Progenitor cell of endocrine pancreas (in vitro differentiated cells): ENCODE measurements at regions not wholly inside any gene's neighbourhood (a gene's known extent, or its start where the extent isn't known, plus 50 kb on each side); places are given as distances from the start of the nearest gene placed in this dataset.

ENCODE experiments used
- DNase-seq: peaks from one replicate; pipeline ENCODE4 v3.0.0; 2021; ENCODE audit warnings: low spot score; ENCODE audit not compliant: unreplicated experiment
- H3K27ac Mint-ChIP-seq: 2 replicates; pipeline ENCODE4 v1.8.0; 2021; ENCODE audit warnings: mild to moderate bottlenecking, moderate library complexity, mixed read lengths
- H3K27me3 Mint-ChIP-seq: 2 replicates; pipeline ENCODE4 v1.8.0; 2021; ENCODE audit warnings: mixed read lengths
- H3K36me3 Mint-ChIP-seq: 2 replicates; pipeline ENCODE4 v1.8.0; 2022; ENCODE audit warnings: mixed read lengths; ENCODE audit not compliant: insufficient read depth
- H3K4me1 Mint-ChIP-seq: 2 replicates; pipeline ENCODE4 v1.8.0; 2021; ENCODE audit warnings: low read depth, mixed read lengths
- H3K4me3 Mint-ChIP-seq: 2 replicates; pipeline ENCODE4 v1.8.0; 2021; ENCODE audit warnings: low read depth, mild to moderate bottlenecking, moderate library complexity, mixed read lengths
- H3K9me3 Mint-ChIP-seq: 2 replicates; pipeline ENCODE4 v1.8.0; 2021; ENCODE audit warnings: low read depth, mixed read lengths
- TF ChIP-seq, protein P1 (sequence below): fragments of 200-600 bp; sonication (generic); IDR thresholded peaks from one replicate; pipeline ENCODE4 v1.5.0; 2021; ENCODE audit warnings: antibody characterized with exemption, mild to moderate bottlenecking; ENCODE audit not compliant: unreplicated experiment

GRCh38 chr6:1231941-1232340 is 80.0 kb upstream of the FOXQ1 start:
- Mint-ChIP-seq H3K36me3 (no peaks in the 10 kb centered on the region), H3K4me3 (no peak overlapping the region), H3K27ac (no peak overlapping the region), H3K9me3 (no peaks in the 10 kb centered on the region), H3K4me1 (peaks cover 13% of the 10 kb centered on the region), H3K27me3 (peaks cover 60% of the 10 kb centered on the region)
- TF ChIP-seq, protein P1, sequence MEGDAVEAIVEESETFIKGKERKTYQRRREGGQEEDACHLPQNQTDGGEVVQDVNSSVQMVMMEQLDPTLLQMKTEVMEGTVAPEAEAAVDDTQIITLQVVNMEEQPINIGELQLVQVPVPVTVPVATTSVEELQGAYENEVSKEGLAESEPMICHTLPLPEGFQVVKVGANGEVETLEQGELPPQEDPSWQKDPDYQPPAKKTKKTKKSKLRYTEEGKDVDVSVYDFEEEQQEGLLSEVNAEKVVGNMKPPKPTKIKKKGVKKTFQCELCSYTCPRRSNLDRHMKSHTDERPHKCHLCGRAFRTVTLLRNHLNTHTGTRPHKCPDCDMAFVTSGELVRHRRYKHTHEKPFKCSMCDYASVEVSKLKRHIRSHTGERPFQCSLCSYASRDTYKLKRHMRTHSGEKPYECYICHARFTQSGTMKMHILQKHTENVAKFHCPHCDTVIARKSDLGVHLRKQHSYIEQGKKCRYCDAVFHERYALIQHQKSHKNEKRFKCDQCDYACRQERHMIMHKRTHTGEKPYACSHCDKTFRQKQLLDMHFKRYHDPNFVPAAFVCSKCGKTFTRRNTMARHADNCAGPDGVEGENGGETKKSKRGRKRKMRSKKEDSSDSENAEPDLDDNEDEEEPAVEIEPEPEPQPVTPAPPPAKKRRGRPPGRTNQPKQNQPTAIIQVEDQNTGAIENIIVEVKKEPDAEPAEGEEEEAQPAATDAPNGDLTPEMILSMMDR = no peak
- DNase-seq = no peak

- TF ChIP-seq, protein P1 = no peak
- no peaks in the 10 kb centered on the region for H3K9me3 Mint-ChIP-seq
- no peak overlapping the region for H3K27ac Mint-ChIP-seq
- H3K36me3 Mint-ChIP-seq = no peaks in the 10 kb centered on the region
- H3K27me3 Mint-ChIP-seq = peaks cover 65% of the 10 kb centered on the region
- DNase-seq = no peak
- H3K4me1 Mint-ChIP-seq = peaks cover 15% of the 10 kb centered on the region
- no peak overlapping the region for H3K4me3 Mint-ChIP-seq
Observed at GRCh38 chr6:1230689-1231605, 81.0 kb upstream of the FOXQ1 start.

- no peaks in the 10 kb centered on the region for H3K9me3 Mint-ChIP-seq
- no peak overlapping the region for H3K27ac Mint-ChIP-seq
- peaks cover 69% of the 10 kb centered on the region for H3K27me3 Mint-ChIP-seq
- H3K4me1 Mint-ChIP-seq = peaks cover 15% of the 10 kb centered on the region
- TF ChIP-seq, protein P1 = no peak
- DNase-seq = no peak
- no peaks in the 10 kb centered on the region for H3K36me3 Mint-ChIP-seq
- no peak overlapping the region for H3K4me3 Mint-ChIP-seq
Observed at GRCh38 chr6:1230281-1230680, 81.6 kb upstream of the FOXQ1 start.

DNA sequence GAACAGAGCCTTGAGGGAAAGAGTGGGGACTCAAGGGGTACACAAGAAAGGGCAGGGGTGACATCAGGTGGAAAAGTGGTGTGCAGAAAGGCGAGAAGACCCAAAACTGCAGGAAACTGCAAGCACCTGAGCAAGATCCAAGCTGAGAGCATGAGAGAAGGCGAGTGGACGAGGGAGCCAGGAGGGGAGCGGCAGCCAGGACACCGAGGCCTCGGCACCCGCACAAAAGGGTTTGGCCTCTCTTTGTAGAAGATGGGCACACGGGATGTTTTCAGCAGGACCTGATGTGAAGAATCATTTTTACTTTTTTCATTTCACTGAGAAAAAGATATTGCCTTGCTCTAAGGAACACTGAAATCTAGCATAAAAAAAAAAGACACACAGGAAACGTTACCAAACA is 82.1 kb upstream of the FOXQ1 start:
- Mint-ChIP-seq H3K27ac (no peak overlapping the region), H3K4me3 (no peak overlapping the region), H3K36me3 (no peaks in the 10 kb centered on the region), H3K9me3 (no peaks in the 10 kb centered on the region), H3K4me1 (peaks cover 15% of the 10 kb centered on the region), H3K27me3 (peaks cover 72% of the 10 kb centered on the region)
- DNase-seq = no peak
- TF ChIP-seq, protein P1 = no peak

DNA sequence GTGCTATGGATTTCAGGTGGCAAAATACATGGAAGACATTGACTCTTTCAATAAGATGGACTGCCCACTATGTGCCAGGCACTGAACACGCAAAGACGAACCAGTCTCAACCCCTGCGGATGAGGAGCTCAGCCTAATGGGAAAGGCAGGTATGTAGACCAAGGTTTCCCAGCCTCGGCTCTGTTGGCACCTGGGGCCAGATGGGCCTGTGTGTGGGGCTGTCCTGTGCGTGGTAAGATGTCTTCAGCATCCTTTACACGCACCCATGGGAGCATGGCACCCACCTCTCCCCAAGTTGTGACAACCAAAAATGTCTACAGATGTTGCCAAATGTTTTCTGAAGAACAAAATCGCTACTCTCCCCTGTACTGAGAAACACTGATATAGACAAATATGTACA is 82.6 kb upstream of the FOXQ1 start:
- no peak overlapping the region for H3K4me3 Mint-ChIP-seq
- H3K9me3 Mint-ChIP-seq = no peaks in the 10 kb centered on the region
- H3K27me3 Mint-ChIP-seq = peaks cover 74% of the 10 kb centered on the region
- no peak overlapping the region for H3K27ac Mint-ChIP-seq
- H3K36me3 Mint-ChIP-seq = no peaks in the 10 kb centered on the region
- DNase-seq = no peak
- H3K4me1 Mint-ChIP-seq = peaks cover 15% of the 10 kb centered on the region
- TF ChIP-seq, protein P1 = no peak
